SK-N-SH treated with all-trans-retinoic acid at 6 μM for 48 hours (cell line): ENCODE measurements at regions not wholly inside any gene's neighbourhood (a gene's known extent, or its start where the extent isn't known, plus 50 kb on each side); places are given as distances from the start of the nearest gene placed in this dataset.
"Not testable (repeated sequence)": the region's sequence is repeated elsewhere in the genome, so short reads cannot be mapped to it uniquely, and the experiment has no call there.

Source experiments
- ATAC-seq: fragments of 200-7000 bp; cut with Tn5 transposase; 3 replicates; pipeline ENCODE4 v1.9.1; 2020; ENCODE audit warnings: mild to moderate bottlenecking, moderate library complexity
- BACH2 ChIP-seq: fragments of 250-450 bp; sonication (Bioruptor Pico); IDR thresholded peaks from 2 replicates; pipeline ENCODE4 v1.9.0; 2021; ENCODE audit warnings: mild to moderate bottlenecking, borderline replicate concordance
- CSDC2 ChIP-seq: fragments of 250-450 bp; sonication (Bioruptor Pico); IDR thresholded peaks from 2 replicates; pipeline ENCODE4 v1.5.0; 2020; ENCODE audit warnings: mild to moderate bottlenecking, moderate library complexity
- CSRNP3 ChIP-seq: fragments of 250-450 bp; sonication (Bioruptor Pico); IDR thresholded peaks from 2 replicates; pipeline ENCODE4 v1.5.1; 2021; ENCODE audit warnings: mild to moderate bottlenecking, moderate library complexity
- ESRRG ChIP-seq: fragments of 250-450 bp; sonication (Bioruptor Pico); IDR thresholded peaks from 2 replicates; pipeline ENCODE4 v1.6.1; 2021; ENCODE audit warnings: mild to moderate bottlenecking
- GLIS3 ChIP-seq: fragments of 250-450 bp; sonication (Bioruptor Pico); IDR thresholded peaks from 2 replicates; pipeline ENCODE4 v1.5.0; 2020; ENCODE audit warnings: mild to moderate bottlenecking, moderate library complexity
- ISL1 ChIP-seq: fragments of 250-450 bp; sonication (Bioruptor Pico); IDR thresholded peaks from 2 replicates; pipeline ENCODE4 v2.1.2; 2022; ENCODE audit warnings: mild to moderate bottlenecking, moderate library complexity
- OSR1 ChIP-seq: fragments of 250-450 bp; sonication (Bioruptor Pico); IDR thresholded peaks from 2 replicates; pipeline ENCODE4 v1.8.0; 2022; ENCODE audit warnings: moderate library complexity, mild to moderate bottlenecking, inconsistent platforms
- PATZ1 ChIP-seq: fragments of 250-450 bp; sonication (Bioruptor Pico); IDR thresholded peaks from 2 replicates; pipeline ENCODE4 v1.8.0; 2020; ENCODE audit warnings: mild to moderate bottlenecking, moderate library complexity, borderline replicate concordance
- RARB ChIP-seq: fragments of 250-450 bp; sonication (Bioruptor Pico); IDR thresholded peaks from 2 replicates; pipeline ENCODE4 v1.8.0; 2021; ENCODE audit warnings: mild to moderate bottlenecking, moderate library complexity
- SNAI2 ChIP-seq: fragments of 250-450 bp; sonication (Bioruptor Pico); IDR thresholded peaks from 2 replicates; pipeline ENCODE4 v1.5.0; 2020; ENCODE audit warnings: mild to moderate bottlenecking, moderate library complexity
- TCF4 ChIP-seq: fragments of 250-450 bp; sonication (Bioruptor Pico); IDR thresholded peaks from 2 replicates; pipeline ENCODE4 v1.8.0; 2021; ENCODE audit warnings: mild to moderate bottlenecking, moderate library complexity, borderline replicate concordance
- TOX ChIP-seq: fragments of 250-450 bp; sonication (Bioruptor Pico); IDR thresholded peaks from 2 replicates; pipeline ENCODE4 v1.8.0; 2021; ENCODE audit warnings: mild to moderate bottlenecking, moderate library complexity, borderline replicate concordance
- ZC3H10 ChIP-seq: fragments of 250-450 bp; sonication (Bioruptor Pico); IDR thresholded peaks from 2 replicates; pipeline ENCODE4 v1.5.1; 2021; ENCODE audit warnings: mild to moderate bottlenecking, moderate library complexity
- ZFP3 ChIP-seq: fragments of 250-450 bp; sonication (Bioruptor Pico); IDR thresholded peaks from 2 replicates; pipeline ENCODE4 v1.5.0; 2020; ENCODE audit warnings: mild to moderate bottlenecking, moderate library complexity
- ZFP30 ChIP-seq: fragments of 450-650 bp; formaldehyde crosslinking; IDR thresholded peaks from 2 replicates; pipeline ENCODE4 v1.5.0; 2022; ENCODE audit warnings: mild to moderate bottlenecking, moderate library complexity
- ZNF565 ChIP-seq: fragments of 450-650 bp; formaldehyde crosslinking; conservative IDR thresholded peaks from 2 replicates; pipeline ENCODE4 v1.5.0; 2020; ENCODE audit warnings: low read depth, mild to moderate bottlenecking, moderate library complexity
- ZNF70 ChIP-seq: fragments of 450-650 bp; formaldehyde crosslinking; IDR thresholded peaks from 2 replicates; pipeline ENCODE4 v1.5.0; 2020; ENCODE audit warnings: mild to moderate bottlenecking, moderate library complexity
- ZNF8 ChIP-seq: fragments of 450-650 bp; formaldehyde crosslinking; IDR thresholded peaks from 2 replicates; pipeline ENCODE4 v1.5.0; 2020; ENCODE audit warnings: mild to moderate bottlenecking, moderate library complexity
- TF ChIP-seq, protein P1 (sequence below): fragments of 250-450 bp; sonication (Bioruptor Pico); IDR thresholded peaks from 2 replicates; pipeline ENCODE4 v1.5.1; 2020; ENCODE audit warnings: low read depth, mild to moderate bottlenecking, moderate library complexity
- TF ChIP-seq, protein P2 (sequence below): fragments of 250-450 bp; sonication (Bioruptor Pico); IDR thresholded peaks from 2 replicates; pipeline ENCODE4 v1.5.0; 2020; ENCODE audit warnings: mild to moderate bottlenecking, moderate library complexity
- TF ChIP-seq, protein P3 (sequence below): fragments of 250-450 bp; sonication (Bioruptor Pico); IDR thresholded peaks from 2 replicates; pipeline ENCODE4 v1.8.0; 2021; ENCODE audit warnings: low read depth, mild to moderate bottlenecking, moderate library complexity, borderline replicate concordance

- ATAC-seq: not testable (repeated sequence)
These were observed 83.4 kb upstream of the RAP2C start for GRCh38 chrX:132302687-132303086.

DNA sequence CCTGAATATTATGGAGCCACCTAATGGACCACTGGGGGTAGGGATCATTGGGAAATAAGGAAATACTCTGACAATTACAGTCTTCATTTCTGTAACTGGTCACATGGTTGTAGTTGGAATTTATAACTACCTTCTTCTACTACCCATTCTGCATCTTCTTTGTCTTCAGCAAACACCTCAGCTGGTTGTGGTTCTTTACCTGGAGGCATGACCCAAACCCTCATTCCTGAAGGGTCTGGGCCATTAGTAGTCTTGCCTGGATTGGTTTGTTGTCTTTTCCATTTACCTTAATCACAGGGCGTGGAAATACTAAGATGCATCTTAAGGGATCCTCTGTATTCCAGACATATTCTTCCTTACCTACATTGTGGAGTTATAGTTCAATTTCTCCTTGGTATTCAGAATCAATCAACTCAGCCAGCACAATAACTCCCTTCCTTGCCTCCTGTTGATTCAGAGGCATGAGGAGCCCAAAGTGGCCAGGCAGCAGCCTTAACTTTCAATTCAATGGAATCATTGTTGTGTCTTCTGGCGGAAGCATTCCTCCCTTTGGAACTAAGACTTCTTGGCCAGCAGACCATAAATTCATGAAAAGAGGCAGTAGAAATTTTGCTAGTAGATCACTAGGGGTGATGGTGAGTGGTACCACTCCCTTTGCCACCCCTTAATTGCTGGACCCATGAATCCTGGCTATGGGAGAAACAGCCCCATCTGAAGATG is 75.7 kb upstream of the RAP2C start:
- no peak for ATAC-seq
- TF ChIP-seq RARB (CRISPR knock-in tag): no peak
- TF ChIP-seq ZNF70 (CRISPR knock-in tag): no peak

- ATAC-seq: no peak
- TF ChIP-seq PATZ1 (CRISPR knock-in tag) (no peak), ZFP3 (CRISPR knock-in tag) (no peak), ISL1 (CRISPR knock-in tag) (no peak), SNAI2 (CRISPR knock-in tag) (no peak), BACH2 (CRISPR knock-in tag) (no peak), ZNF8 (CRISPR knock-in tag) (no peak), ZNF565 (CRISPR knock-in tag) (no peak), GLIS3 (CRISPR knock-in tag) (no peak), OSR1 (CRISPR knock-in tag) (no peak), ESRRG (CRISPR knock-in tag) (no peak), ZC3H10 (CRISPR knock-in tag) (no peak), TCF4 (no peak), CSDC2 (CRISPR knock-in tag) (no peak), CSRNP3 (no peak), ZFP30 (CRISPR knock-in tag) (no peak), ZNF70 (CRISPR knock-in tag) (no peak), TOX (no peak)
- TF ChIP-seq, protein P1, sequence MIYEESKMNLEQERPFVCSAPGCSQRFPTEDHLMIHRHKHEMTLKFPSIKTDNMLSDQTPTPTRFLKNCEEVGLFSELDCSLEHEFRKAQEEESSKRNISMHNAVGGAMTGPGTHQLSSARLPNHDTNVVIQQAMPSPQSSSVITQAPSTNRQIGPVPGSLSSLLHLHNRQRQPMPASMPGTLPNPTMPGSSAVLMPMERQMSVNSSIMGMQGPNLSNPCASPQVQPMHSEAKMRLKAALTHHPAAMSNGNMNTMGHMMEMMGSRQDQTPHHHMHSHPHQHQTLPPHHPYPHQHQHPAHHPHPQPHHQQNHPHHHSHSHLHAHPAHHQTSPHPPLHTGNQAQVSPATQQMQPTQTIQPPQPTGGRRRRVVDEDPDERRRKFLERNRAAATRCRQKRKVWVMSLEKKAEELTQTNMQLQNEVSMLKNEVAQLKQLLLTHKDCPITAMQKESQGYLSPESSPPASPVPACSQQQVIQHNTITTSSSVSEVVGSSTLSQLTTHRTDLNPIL (CRISPR knock-in tag): no peak
- TF ChIP-seq, protein P2, sequence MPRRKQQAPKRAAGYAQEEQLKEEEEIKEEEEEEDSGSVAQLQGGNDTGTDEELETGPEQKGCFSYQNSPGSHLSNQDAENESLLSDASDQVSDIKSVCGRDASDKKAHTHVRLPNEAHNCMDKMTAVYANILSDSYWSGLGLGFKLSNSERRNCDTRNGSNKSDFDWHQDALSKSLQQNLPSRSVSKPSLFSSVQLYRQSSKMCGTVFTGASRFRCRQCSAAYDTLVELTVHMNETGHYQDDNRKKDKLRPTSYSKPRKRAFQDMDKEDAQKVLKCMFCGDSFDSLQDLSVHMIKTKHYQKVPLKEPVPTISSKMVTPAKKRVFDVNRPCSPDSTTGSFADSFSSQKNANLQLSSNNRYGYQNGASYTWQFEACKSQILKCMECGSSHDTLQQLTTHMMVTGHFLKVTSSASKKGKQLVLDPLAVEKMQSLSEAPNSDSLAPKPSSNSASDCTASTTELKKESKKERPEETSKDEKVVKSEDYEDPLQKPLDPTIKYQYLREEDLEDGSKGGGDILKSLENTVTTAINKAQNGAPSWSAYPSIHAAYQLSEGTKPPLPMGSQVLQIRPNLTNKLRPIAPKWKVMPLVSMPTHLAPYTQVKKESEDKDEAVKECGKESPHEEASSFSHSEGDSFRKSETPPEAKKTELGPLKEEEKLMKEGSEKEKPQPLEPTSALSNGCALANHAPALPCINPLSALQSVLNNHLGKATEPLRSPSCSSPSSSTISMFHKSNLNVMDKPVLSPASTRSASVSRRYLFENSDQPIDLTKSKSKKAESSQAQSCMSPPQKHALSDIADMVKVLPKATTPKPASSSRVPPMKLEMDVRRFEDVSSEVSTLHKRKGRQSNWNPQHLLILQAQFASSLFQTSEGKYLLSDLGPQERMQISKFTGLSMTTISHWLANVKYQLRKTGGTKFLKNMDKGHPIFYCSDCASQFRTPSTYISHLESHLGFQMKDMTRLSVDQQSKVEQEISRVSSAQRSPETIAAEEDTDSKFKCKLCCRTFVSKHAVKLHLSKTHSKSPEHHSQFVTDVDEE: no peak
- TF ChIP-seq, protein P3, sequence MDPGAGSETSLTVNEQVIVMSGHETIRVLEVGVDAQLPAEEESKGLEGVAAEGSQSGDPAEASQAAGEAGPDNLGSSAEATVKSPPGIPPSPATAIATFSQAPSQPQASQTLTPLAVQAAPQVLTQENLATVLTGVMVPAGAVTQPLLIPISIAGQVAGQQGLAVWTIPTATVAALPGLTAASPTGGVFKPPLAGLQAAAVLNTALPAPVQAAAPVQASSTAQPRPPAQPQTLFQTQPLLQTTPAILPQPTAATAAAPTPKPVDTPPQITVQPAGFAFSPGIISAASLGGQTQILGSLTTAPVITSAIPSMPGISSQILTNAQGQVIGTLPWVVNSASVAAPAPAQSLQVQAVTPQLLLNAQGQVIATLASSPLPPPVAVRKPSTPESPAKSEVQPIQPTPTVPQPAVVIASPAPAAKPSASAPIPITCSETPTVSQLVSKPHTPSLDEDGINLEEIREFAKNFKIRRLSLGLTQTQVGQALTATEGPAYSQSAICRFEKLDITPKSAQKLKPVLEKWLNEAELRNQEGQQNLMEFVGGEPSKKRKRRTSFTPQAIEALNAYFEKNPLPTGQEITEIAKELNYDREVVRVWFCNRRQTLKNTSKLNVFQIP (CRISPR knock-in tag): no peak
These were observed 74.9 kb upstream of the RAP2C start for GRCh38 chrX:132294192-132294591.

DNA sequence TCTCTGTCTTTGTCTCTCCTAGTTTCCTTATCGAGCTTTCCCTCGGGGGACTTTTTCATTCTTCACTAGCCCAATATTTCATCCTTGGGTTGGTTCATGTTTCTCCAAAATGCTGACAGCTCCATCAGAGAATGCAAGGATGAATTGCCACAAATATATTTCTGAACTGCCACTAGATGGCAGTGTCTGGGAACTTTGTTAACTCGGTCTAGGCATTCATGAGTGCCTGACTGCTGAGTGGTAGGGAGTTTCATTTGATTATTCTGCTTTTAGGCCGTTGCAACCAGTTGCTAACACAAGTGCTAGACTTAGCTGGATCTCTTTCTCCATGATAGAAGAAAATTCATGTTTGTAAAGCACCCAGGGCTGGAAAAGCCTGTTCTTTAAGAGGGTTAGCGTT is 73.5 kb upstream of the RAP2C start:
- peak; percentile 95 for ATAC-seq

More for the DNA sequence above, 73.5 kb upstream of the RAP2C start:
- no peak for TF ChIP-seq CSRNP3
- TF ChIP-seq, protein P2: no peak
- no peak for TF ChIP-seq ZNF8 (CRISPR knock-in tag)
